ENCODE measurements at regions not wholly inside any gene's neighbourhood (a gene's known extent, or its start where the extent isn't known, plus 50 kb on each side); places are given as distances from the start of the nearest gene placed in this dataset.

- TF ChIP-seq CTCF (IDR thresholded peaks at IDR 0.05): no peak
- no peak for DNase-seq (ENCODE audit: low spot score)
- Histone ChIP-seq H3K4me3 (no peak overlapping the region), H3K27ac (no peak overlapping the region)
These were observed 611.5 kb downstream of the ZNF608 start for GRCh38 chr5:124134941-124135340.

DNA sequence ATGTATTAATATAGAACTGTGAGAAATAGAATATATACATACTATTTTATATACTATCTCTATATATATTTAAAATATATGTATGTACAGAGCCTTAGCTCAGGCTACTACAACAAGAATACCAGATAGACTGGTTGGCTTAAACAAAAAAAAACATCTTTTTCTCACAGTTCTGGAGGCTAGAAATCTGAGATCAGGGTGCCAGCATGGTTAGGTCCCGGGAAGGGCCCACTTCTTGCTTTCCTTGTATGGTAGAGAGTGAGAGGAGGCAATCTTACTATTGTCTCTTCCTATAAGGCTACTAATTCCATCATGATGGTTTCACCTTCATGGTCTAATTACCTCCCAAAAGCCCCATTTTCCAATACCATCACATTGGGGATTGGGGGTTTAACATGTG lies 613.0 kb downstream of the ZNF608 start:
- DNase-seq (ENCODE audit: low spot score): no peak
- no peak for TF ChIP-seq CTCF (IDR thresholded peaks at IDR 0.05)
- Histone ChIP-seq H3K4me3 (no peak overlapping the region), H3K27ac (no peak overlapping the region)

DNA sequence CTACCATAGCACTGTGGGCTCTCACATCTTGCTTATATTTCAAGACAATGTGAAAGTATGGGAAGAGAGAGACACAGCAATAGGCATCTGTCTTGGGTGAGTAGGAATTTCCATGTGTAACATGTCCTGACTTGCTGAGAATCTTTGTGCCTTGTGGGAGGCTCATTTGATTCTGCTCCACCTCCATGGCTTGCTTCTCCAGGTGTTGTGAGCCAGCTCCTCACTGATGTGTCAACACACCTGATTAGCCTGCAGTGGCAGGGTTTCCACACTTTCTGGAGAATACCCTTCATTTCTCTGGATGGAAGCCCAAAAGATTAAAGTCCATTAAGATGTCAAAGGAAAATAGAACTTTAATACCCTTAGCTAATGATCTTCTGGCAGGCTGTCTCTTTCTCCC lies 613.6 kb downstream of the ZNF608 start:
- no peak for DNase-seq (ENCODE audit: low spot score)
- no peak for TF ChIP-seq CTCF (IDR thresholded peaks at IDR 0.05)
- no peak overlapping the region for H3K27ac ChIP-seq
- no peak overlapping the region for H3K4me3 ChIP-seq

DNA sequence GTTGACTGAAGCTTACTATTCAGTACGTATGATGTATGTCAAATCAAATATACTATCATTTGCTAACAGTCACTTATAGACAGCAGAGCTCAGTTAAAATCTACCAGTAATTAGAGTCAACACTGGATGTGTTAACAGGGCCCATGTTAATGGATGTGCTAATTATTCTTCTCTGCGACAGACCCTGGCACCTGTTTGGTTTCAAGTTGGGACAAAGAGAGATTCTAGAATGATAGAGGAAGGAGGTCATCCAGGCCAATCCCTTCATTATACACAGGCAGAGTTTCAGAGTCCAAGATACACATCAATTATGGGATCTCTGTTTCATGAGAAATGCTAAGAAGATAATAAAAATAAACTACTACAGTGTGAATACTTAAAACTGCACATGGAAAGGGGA lies 615.0 kb downstream of the ZNF608 start:
- Histone ChIP-seq H3K27ac (no peak overlapping the region), H3K4me3 (no peak overlapping the region)
- TF ChIP-seq CTCF (IDR thresholded peaks at IDR 0.05): no peak
- no peak for DNase-seq (ENCODE audit: low spot score)

DNA sequence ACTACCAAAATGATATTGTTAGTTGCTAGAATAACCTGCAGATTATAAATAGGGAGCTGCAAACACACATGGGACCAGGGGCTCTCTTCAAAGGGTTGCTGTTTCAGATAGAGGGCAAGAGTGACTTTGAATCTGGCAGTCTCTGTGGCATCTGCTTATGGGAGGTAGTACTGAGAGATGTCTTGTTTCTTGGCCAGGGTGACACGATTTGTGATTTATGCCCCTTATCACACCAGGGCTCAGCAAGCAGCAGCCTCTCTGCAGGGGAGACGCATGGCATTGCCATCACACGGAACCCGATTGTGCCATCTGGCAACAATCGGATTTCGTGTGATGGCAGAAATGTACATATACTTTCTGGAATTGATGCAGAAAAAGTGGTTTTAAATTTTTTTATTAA lies 615.6 kb downstream of the ZNF608 start:
- TF ChIP-seq CTCF (IDR thresholded peaks at IDR 0.05): no peak
- Histone ChIP-seq H3K27ac (no peak overlapping the region), H3K4me3 (no peak overlapping the region)
- no peak for DNase-seq (ENCODE audit: low spot score)

- DNase-seq (ENCODE audit: low spot score): no peak
- H3K4me3 ChIP-seq: no peak overlapping the region
- H3K27ac ChIP-seq: no peak overlapping the region
- no peak for TF ChIP-seq CTCF (IDR thresholded peaks at IDR 0.05)
These were observed 616.9 kb downstream of the CSNK1G3 start for GRCh38 chr5:124128867-124129266.

DNA sequence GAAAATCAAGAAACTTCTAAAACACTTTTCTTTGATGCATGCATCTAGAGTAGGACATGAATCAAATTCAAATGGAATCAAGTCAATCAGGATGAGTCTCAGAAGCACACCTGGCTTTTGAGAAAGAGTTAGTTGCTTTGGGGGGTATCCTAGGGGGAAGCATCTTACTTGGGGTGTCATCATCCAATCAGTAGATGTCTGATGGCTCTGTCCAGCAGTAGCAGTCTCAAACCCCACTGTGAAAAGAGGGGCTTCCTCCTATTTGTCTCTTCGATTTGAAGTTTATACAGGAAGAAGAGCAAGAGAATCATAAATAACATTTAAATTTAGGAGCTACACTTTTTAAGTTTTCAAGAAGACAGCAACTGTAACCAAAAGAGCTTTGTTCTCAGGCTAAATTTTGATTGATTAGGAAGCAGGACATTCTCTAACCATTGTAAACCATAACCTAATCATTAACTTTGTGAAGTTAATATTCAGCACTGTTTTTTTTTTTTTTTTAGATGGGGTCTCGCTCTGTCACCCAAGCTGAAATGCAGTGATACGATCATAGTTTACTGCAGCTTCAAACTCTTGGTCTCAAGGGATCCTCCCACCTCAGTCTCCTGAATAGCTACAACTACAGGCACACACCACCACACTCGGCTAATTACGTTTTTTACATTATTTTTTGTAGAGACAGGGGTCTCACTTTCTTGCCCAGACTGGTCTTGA lies 614.7 kb downstream of the CSNK1G3 start:
- Histone ChIP-seq H3K4me3 (no peak overlapping the region), H3K27ac (no peak overlapping the region)
- no peak for DNase-seq (ENCODE audit: low spot score)
- TF ChIP-seq CTCF (IDR thresholded peaks at IDR 0.05): no peak
